ENCODE measurements at regions not wholly inside any gene's neighbourhood (a gene's known extent, or its start where the extent isn't known, plus 50 kb on each side); places are given as distances from the start of the nearest gene placed in this dataset.

DNA sequence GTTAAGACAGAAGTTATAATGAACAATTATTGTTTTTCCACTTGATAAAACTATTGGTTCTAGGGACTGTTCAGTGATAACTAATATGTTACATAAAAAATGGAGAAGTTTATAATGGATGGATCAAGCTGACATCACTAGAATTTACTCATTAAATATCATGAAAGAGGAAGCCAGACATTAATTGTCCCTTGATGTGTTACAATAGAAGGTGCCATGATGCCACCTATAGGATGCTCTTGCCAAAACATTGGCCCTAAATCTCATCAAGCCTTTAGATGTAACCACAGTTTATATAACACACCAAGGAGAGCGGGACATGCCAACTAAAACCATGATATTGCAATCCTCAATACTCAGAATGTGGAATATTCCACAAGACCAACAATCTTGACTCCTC is 147.9 kb upstream of the MON1B start (continued):
- no peak for TF ChIP-seq USF1 (CRISPR knock-in tag; IDR thresholded peaks at IDR 0.05)

GRCh38 chr16:77046206-77046605 is 144.8 kb upstream of the MON1B start:
- Mint-ChIP-seq H3K4me3 (no peak overlapping the region), H3K4me1 (no peaks in the 10 kb centered on the region), H3K36me3 (peaks cover 9% of the 10 kb centered on the region; the same call in 1 of the 2 replicates), H3K27ac (no peak overlapping the region), H3K27me3 (ENCODE audit: low read depth) (no peaks in the 10 kb centered on the region), H3K9me3 (peaks cover 58% of the 10 kb centered on the region)
- no peak for ATAC-seq
- ChIA-PET POLR2A (no interaction called here), CTCF (no interaction called here)
- TF ChIP-seq, protein P1, sequence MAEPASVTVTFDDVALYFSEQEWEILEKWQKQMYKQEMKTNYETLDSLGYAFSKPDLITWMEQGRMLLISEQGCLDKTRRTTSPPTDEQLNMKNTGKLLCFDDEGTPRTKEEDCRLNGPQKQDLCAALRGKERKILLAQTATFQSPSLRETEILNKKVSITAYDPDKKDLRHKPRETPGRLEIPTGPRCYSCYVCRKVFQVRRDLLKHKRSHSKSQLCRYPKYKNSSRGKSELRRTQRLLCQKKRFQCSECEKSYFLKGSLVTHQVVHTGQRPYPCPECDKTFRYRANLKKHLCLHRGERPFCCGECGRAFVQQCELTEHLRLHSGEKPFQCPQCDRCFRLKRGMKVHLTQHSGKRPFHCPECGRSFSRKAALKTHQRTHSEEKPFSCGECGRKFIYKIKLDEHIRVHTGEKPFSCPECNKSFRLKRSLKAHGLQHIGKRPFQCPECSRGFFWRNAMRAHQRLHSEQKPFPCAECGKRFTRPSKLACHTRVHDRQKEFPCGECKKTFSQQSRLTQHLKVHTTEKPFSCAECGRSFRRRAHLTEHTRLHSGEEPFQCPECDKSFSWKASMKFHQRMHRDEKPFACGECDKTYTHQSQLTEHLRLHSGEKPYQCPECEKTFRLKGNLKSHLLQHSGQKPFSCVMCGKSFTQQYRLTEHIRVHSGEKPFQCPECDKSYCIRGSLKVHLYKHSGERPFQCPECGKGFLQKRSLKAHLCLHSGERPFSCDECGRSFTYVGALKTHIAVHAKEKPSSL (CRISPR knock-in tag; conservative IDR thresholded peaks at IDR 0.05): no peak
- TF ChIP-seq GRHL2 (CRISPR knock-in tag; IDR thresholded peaks at IDR 0.05; ENCODE audit: insufficient replicate concordance, severe bottlenecking) (no peak), FOXJ3 (CRISPR knock-in tag; IDR thresholded peaks at IDR 0.05; ENCODE audit: borderline replicate concordance) (no peak), ARID4B (CRISPR knock-in tag; IDR thresholded peaks at IDR 0.05; ENCODE audit: borderline replicate concordance) (no peak), ZNF317 (CRISPR knock-in tag; IDR thresholded peaks at IDR 0.05; ENCODE audit: borderline replicate concordance, low read depth) (no peak), NFYB (CRISPR knock-in tag; conservative IDR thresholded peaks at IDR 0.05; ENCODE audit: low read depth) (no peak), TCF7 (CRISPR knock-in tag; IDR thresholded peaks at IDR 0.05; ENCODE audit: low read depth) (no peak), TP53 (CRISPR knock-in tag; IDR thresholded peaks at IDR 0.05) (no peak), ZNF423 (CRISPR knock-in tag; IDR thresholded peaks at IDR 0.05) (no peak)
- TF ChIP-seq, protein P2, sequence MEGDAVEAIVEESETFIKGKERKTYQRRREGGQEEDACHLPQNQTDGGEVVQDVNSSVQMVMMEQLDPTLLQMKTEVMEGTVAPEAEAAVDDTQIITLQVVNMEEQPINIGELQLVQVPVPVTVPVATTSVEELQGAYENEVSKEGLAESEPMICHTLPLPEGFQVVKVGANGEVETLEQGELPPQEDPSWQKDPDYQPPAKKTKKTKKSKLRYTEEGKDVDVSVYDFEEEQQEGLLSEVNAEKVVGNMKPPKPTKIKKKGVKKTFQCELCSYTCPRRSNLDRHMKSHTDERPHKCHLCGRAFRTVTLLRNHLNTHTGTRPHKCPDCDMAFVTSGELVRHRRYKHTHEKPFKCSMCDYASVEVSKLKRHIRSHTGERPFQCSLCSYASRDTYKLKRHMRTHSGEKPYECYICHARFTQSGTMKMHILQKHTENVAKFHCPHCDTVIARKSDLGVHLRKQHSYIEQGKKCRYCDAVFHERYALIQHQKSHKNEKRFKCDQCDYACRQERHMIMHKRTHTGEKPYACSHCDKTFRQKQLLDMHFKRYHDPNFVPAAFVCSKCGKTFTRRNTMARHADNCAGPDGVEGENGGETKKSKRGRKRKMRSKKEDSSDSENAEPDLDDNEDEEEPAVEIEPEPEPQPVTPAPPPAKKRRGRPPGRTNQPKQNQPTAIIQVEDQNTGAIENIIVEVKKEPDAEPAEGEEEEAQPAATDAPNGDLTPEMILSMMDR (IDR thresholded peaks at IDR 0.05): no peak
- no peak for DNase-seq (ENCODE audit: low spot score)

- CTCF ChIA-PET: no interaction called here
- H3K27ac Mint-ChIP-seq: no peak overlapping the region
- no peak for DNase-seq (ENCODE audit: low spot score)
- no peaks in the 10 kb centered on the region for H3K4me1 Mint-ChIP-seq
- no peaks in the 10 kb centered on the region for H3K27me3 Mint-ChIP-seq (ENCODE audit: low read depth)
- no peak overlapping the region for H3K4me3 Mint-ChIP-seq
- POLR2A ChIA-PET: no interaction called here
- no peak for TF ChIP-seq NFE2L1 (CRISPR knock-in tag; IDR thresholded peaks at IDR 0.05)
- TF ChIP-seq, protein P3, sequence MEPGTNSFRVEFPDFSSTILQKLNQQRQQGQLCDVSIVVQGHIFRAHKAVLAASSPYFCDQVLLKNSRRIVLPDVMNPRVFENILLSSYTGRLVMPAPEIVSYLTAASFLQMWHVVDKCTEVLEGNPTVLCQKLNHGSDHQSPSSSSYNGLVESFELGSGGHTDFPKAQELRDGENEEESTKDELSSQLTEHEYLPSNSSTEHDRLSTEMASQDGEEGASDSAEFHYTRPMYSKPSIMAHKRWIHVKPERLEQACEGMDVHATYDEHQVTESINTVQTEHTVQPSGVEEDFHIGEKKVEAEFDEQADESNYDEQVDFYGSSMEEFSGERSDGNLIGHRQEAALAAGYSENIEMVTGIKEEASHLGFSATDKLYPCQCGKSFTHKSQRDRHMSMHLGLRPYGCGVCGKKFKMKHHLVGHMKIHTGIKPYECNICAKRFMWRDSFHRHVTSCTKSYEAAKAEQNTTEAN (CRISPR knock-in tag; IDR thresholded peaks at IDR 0.05): no peak
- no peak for TF ChIP-seq ARID4B (CRISPR knock-in tag; IDR thresholded peaks at IDR 0.05; ENCODE audit: borderline replicate concordance)
- TF ChIP-seq ESRRA (CRISPR knock-in tag; IDR thresholded peaks at IDR 0.05; ENCODE audit: borderline replicate concordance): no peak
- TF ChIP-seq NR2C2 (CRISPR knock-in tag; IDR thresholded peaks at IDR 0.05): no peak
- no peak for TF ChIP-seq ZMAT4 (CRISPR knock-in tag; IDR thresholded peaks at IDR 0.05)
- no peak for TF ChIP-seq ZNF219 (CRISPR knock-in tag; IDR thresholded peaks at IDR 0.05; ENCODE audit: borderline replicate concordance)
- H3K36me3 Mint-ChIP-seq: peaks cover 9% of the 10 kb centered on the region; the same call in 1 of the 2 replicates
- H3K9me3 Mint-ChIP-seq: peaks cover 53% of the 10 kb centered on the region
- ATAC-seq: no peak
Observed at GRCh38 chr16:77048085-77048484, 142.9 kb upstream of the MON1B start.

Measured in WTC11 (cell line).